ENCODE measurements at regions not wholly inside any gene's neighbourhood (a gene's known extent, or its start where the extent isn't known, plus 50 kb on each side); places are given as distances from the start of the nearest gene placed in this dataset.

DNA sequence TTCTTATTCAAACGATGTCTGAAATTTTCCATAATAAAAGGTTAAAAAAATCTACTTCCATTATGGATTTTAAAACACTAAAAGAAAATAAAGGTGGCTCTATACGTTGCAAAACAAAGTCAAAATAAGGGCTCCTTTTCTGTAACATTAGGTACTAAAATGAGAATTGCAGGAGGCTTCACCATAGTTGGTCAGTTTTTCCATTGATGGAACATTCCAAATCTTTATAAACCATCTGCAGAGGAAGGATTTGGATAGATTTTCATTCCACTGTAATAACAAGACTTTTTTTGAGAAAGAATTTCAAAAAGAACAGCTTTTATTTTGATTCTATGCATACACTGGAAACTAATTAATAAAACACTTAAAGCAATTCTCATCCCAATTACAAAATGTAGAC is 145.6 kb downstream of the LURAP1L start:
- TF ChIP-seq POLR2A (IDR thresholded peaks at IDR 0.05) (no peak), POLR2AphosphoS5 (IDR thresholded peaks at IDR 0.05) (no peak)
- TF ChIP-seq, protein P1, sequence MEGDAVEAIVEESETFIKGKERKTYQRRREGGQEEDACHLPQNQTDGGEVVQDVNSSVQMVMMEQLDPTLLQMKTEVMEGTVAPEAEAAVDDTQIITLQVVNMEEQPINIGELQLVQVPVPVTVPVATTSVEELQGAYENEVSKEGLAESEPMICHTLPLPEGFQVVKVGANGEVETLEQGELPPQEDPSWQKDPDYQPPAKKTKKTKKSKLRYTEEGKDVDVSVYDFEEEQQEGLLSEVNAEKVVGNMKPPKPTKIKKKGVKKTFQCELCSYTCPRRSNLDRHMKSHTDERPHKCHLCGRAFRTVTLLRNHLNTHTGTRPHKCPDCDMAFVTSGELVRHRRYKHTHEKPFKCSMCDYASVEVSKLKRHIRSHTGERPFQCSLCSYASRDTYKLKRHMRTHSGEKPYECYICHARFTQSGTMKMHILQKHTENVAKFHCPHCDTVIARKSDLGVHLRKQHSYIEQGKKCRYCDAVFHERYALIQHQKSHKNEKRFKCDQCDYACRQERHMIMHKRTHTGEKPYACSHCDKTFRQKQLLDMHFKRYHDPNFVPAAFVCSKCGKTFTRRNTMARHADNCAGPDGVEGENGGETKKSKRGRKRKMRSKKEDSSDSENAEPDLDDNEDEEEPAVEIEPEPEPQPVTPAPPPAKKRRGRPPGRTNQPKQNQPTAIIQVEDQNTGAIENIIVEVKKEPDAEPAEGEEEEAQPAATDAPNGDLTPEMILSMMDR (IDR thresholded peaks at IDR 0.05), result no peak

Data from upper lobe of left lung (tissue), 4 donors.